Lower lobe of right lung (tissue), 2 donors: ENCODE measurements at regions not wholly inside any gene's neighbourhood (a gene's known extent, or its start where the extent isn't known, plus 50 kb on each side); places are given as distances from the start of the nearest gene placed in this dataset.

Experiments used
- ATAC-seq, 2 donors: fragments of 200-7000 bp; cut with Tn5 transposase; one replicate each; pipeline ENCODE4 v1.9.1; 2020 to 2022; ENCODE audit warnings: mild to moderate bottlenecking in 2 of 2, moderate library complexity in 2 of 2
- DNase-seq: peaks from one replicate; pipeline ENCODE4 v3.0.0-alpha.2; 2020
- H3K27ac ChIP-seq: fragments of 200-600 bp; one replicate; pipeline ENCODE4 v1.8.0; 2022
- H3K27me3 ChIP-seq: fragments of 200-600 bp; one replicate; pipeline ENCODE4 v1.8.0; 2022; ENCODE audit warnings: low read depth
- H3K36me3 ChIP-seq: fragments of 200-600 bp; one replicate; pipeline ENCODE4 v1.8.0; 2022; ENCODE audit warnings: mild to moderate bottlenecking
- H3K4me1 ChIP-seq: fragments of 200-600 bp; one replicate; pipeline ENCODE4 v1.8.0; 2022
- H3K4me3 ChIP-seq: fragments of 200-600 bp; one replicate; pipeline ENCODE4 v1.8.0; 2022; ENCODE audit warnings: mild to moderate bottlenecking
- H3K9me3 ChIP-seq: fragments of 200-600 bp; one replicate; pipeline ENCODE4 v1.8.0; 2022
- intact Hi-C: fragments of 100-400 bp; cut with DNase I; formaldehyde crosslinking; loops from one replicate; pipeline ENCODE4 v1.11.0; 2022
- TF ChIP-seq, protein P1 (sequence below): fragments of 200-600 bp; IDR thresholded peaks from one replicate; pipeline ENCODE4 v1.8.0; 2022; ENCODE audit warnings: antibody characterized with exemption, mild to moderate bottlenecking
- donor health status: DM: no; HTN: yes; CAD: no; lungs with severe emphysema.

DNA sequence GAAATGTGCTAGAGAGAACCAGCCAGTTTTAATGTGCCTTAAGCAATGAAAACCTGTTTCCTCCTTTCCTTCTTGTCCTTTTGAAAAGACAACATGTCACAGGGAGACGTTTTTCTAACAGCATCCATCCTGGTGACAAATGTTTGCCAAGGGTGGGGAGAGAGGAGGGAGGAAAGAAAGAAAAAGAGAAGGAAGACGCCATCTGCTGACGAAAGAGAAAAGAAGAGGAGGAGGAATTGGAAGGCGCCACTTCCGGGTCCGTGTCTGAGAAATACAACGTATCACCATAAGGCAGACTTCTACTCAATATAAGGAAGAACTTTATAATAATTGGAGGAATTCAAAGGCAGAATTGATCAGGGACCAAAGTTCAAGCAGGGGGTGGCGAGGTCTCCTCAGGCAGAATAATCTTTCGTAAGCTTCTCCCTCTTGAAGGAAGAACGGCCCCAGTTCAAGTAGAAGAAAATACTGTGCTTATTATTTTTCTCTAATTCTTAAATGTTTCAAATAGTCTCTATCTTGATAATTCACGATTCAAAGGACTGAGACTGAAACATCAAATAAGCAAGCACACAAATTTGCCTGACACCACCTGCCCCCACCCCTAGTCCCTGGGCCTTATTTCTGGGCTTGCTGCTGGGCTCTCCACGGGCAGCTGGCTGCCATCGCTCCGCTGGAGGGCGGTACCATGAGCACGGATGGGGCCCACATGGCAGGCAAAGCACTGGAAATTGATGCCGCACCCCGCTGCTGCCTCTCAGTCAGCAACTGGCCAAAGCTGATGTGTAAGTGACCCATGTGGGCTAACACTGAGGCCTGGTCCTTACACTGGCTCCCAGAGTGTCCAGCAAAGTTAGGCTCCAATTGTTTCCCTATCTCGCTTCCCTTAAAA lies 273.7 kb upstream of the KLF14 start:
- Histone ChIP-seq H3K4me1 (peaks cover 64% of the 10 kb centered on the region), H3K9me3 (peaks cover 5% of the 10 kb centered on the region), H3K27ac (peak overlapping the region; percentile 51), H3K27me3 (no peaks in the 10 kb centered on the region), H3K36me3 (no peaks in the 10 kb centered on the region), H3K4me3 (no peak overlapping the region)
- peak; percentile 57 to 65 for ATAC-seq
- DNase-seq: peak; percentile 69
- TF ChIP-seq, protein P1, sequence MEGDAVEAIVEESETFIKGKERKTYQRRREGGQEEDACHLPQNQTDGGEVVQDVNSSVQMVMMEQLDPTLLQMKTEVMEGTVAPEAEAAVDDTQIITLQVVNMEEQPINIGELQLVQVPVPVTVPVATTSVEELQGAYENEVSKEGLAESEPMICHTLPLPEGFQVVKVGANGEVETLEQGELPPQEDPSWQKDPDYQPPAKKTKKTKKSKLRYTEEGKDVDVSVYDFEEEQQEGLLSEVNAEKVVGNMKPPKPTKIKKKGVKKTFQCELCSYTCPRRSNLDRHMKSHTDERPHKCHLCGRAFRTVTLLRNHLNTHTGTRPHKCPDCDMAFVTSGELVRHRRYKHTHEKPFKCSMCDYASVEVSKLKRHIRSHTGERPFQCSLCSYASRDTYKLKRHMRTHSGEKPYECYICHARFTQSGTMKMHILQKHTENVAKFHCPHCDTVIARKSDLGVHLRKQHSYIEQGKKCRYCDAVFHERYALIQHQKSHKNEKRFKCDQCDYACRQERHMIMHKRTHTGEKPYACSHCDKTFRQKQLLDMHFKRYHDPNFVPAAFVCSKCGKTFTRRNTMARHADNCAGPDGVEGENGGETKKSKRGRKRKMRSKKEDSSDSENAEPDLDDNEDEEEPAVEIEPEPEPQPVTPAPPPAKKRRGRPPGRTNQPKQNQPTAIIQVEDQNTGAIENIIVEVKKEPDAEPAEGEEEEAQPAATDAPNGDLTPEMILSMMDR: peak; percentile 47
- intact Hi-C loops: no loop called here

DNA sequence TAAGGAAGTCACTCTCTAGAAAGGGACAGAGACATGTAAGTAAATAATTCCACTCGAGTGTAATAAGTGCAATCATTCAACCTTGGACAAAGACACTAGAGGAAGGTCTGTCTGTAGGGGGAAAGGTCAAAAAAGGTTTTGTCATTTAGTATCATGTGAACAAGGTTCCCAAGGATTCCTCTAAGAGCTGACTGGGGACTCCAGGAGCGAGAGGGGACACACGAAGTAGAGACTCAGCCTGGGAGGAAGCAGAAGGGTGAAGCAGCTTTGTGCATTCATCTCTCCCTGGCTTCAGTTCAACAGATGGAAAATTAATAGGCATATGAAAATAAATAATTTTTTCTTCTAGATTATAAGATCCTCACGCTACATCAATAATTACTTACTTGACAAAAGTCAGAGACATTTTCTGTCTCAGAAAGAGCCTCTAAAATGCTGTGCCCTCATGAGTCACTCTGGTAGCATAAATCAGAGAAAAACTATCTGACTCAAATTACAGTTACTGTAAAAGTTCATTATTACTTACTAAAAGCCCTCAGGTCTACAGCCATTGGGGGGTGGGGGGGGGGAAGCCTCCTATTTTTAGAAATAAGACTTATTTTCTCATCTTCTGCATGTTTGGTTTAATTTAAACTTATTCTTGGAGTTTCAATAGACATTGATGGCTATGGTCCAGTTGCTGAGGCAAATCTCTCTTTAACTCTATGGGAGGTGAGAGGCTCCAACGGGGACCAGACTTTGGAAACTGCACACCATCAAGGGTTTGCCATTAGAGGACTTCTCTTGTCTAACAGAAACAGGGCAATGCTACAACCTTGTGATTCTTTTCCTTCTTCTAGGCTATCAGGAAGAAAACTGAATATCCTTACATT lies 275.1 kb upstream of the KLF14 start:
- no peak for ATAC-seq
- peaks cover 78% of the 10 kb centered on the region for H3K4me1 ChIP-seq
- peak overlapping the region; percentile 51 for H3K27ac ChIP-seq
- no peaks in the 10 kb centered on the region for H3K9me3 ChIP-seq
- H3K4me3 ChIP-seq: no peak overlapping the region
- no peak for DNase-seq
- TF ChIP-seq, protein P1: no peak
- intact Hi-C loops: no loop called here
- no peaks in the 10 kb centered on the region for H3K36me3 ChIP-seq
- H3K27me3 ChIP-seq: no peaks in the 10 kb centered on the region

DNA sequence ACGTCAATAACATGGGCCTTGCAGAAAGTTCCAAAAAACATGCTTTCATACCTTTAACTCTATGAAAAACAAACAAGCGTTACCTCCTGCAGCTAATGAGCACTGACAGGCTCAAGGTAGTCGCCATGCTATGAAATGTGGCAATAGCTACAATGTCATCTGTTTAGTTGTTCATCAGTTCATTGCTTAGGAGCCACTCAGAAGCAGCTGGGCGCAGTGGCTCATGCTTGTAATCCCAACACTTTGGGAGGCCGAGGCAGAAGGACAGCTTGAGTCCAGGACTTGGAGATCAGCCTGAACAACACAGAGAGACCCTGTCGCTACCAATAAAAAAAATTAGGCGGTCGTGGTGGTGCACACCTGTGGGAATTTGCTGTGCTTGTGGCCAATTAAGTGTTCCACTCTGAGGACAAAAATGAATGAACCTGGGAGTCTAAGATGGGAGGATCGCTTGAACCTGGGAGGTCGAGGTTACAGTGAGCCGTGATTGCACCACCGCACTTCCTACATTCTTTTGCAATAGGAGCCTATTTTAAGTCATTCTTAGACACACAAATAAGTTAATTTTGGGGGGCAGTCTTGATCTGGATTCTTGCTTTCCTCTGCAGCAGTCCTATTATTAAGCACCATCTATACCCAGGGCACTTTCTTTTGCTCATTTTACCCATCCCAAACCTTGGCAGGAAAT lies 276.2 kb upstream of the KLF14 start:
- TF ChIP-seq, protein P1: no peak
- intact Hi-C loops: no loop called here
- peaks cover 83% of the 10 kb centered on the region for H3K4me1 ChIP-seq
- H3K4me3 ChIP-seq: no peak overlapping the region
- peak overlapping the region; percentile 42 for H3K27ac ChIP-seq
- DNase-seq (no peak), ATAC-seq (no peak)
- H3K9me3 ChIP-seq: no peaks in the 10 kb centered on the region
- H3K27me3 ChIP-seq: no peaks in the 10 kb centered on the region
- H3K36me3 ChIP-seq: no peaks in the 10 kb centered on the region

- no peaks in the 10 kb centered on the region for H3K9me3 ChIP-seq
- intact Hi-C loops: no loop called here
- H3K4me1 ChIP-seq: peaks cover 90% of the 10 kb centered on the region
- H3K27me3 ChIP-seq: no peaks in the 10 kb centered on the region
- no peaks in the 10 kb centered on the region for H3K36me3 ChIP-seq
- DNase-seq: no peak
- ATAC-seq: peak; percentile 73 to 77
- TF ChIP-seq, protein P1: no peak
- peak overlapping the region; percentile 42 for H3K27ac ChIP-seq
- no peak overlapping the region for H3K4me3 ChIP-seq
Observed at GRCh38 chr7:131010717-131011431, 276.9 kb upstream of the KLF14 start.

DNA sequence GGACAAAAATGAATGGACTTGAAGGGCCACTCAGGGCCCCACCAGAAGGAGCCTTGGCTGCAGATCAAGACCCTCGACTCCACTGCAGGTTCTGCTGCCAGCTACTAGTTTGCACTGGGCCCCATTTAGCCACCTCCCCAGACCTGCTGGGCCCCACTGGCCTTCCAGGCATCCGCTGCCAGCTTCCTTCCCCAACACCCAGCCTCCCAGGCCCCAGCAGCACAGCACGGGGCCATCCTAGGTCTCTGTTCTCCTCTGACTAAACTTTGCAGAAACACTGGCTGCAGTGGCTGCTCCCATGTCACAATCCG lies 277.4 kb upstream of the KLF14 start:
- peak; percentile 85 for DNase-seq
- peak; percentile 82 to 86 for ATAC-seq
- intact Hi-C loops: no loop called here
- Histone ChIP-seq H3K27ac (peak overlapping the region; percentile 42), H3K4me3 (no peak overlapping the region), H3K4me1 (peaks cover 95% of the 10 kb centered on the region), H3K9me3 (no peaks in the 10 kb centered on the region), H3K27me3 (no peaks in the 10 kb centered on the region), H3K36me3 (no peaks in the 10 kb centered on the region)
- TF ChIP-seq, protein P1: no peak
